Keratinocyte (primary cell): ENCODE measurements at regions not wholly inside any gene's neighbourhood (a gene's known extent, or its start where the extent isn't known, plus 50 kb on each side); places are given as distances from the start of the nearest gene placed in this dataset.

Experiments used
- DNase-seq: peaks from one replicate; pipeline ENCODE4 v3.0.0-alpha.2; 2011; ENCODE audit warnings: low read depth, missing footprints, low spot score
- FAIRE-seq: peaks from 2 replicates; lab custom pipeline; 2011; peaks lifted over from hg19 to GRCh38; lab: Jason Lieb, UNC
- H2AFZ ChIP-seq: 2 replicates; pipeline ENCODE4 v1.6.0; 2012; ENCODE audit warnings: low read length, control low read depth, inconsistent platforms; ENCODE audit not compliant: control insufficient read depth
- H3K27ac ChIP-seq: 2 replicates; pipeline ENCODE4 v1.5.1; 2011; ENCODE audit warnings: low read length; ENCODE audit not compliant: control insufficient read depth, insufficient read depth
- H3K27me3 ChIP-seq: 3 replicates; pipeline ENCODE4 v1.6.0; 2011; ENCODE audit warnings: low read length; ENCODE audit not compliant: control insufficient read depth, insufficient read depth; ENCODE audit errors: extremely low read depth
- H3K36me3 ChIP-seq, 2 experiments: 2 replicates in 1 of 2; 3 replicates in 1 of 2; pipeline ENCODE4 v1.5.1; 2011; ENCODE audit warnings: low read length in 2 of 2, mild to moderate bottlenecking in 1 of 2; ENCODE audit not compliant: control insufficient read depth in 2 of 2, insufficient read depth in 2 of 2; ENCODE audit errors: extremely low read depth in 1 of 2
- H3K4me1 ChIP-seq: 3 replicates; pipeline ENCODE4 v1.5.1; 2011; ENCODE audit warnings: low read length; ENCODE audit not compliant: control insufficient read depth, insufficient read depth; ENCODE audit errors: extremely low read depth
- H3K4me2 ChIP-seq: 3 replicates; pipeline ENCODE4 v1.6.0; 2011; ENCODE audit warnings: low read depth, low read length; ENCODE audit not compliant: control insufficient read depth, insufficient read depth; ENCODE audit errors: extremely low read depth
- H3K4me3 ChIP-seq, 3 experiments: fragments of 200-600 bp in 1 of 3; sonication (generic) in 1 of 3; 2 replicates in 2 of 3; 3 replicates in 1 of 3; pipeline ENCODE4 v1.5.1; 2011 to 2016; ENCODE audit warnings: low read length in 3 of 3, mild to moderate bottlenecking in 3 of 3, control low read depth in 2 of 3, inconsistent platforms in 1 of 3, low read depth in 1 of 3, mixed read lengths in 1 of 3, mixed run types in 1 of 3, moderate library complexity in 1 of 3; ENCODE audit not compliant: control insufficient read depth in 2 of 3, insufficient read depth in 2 of 3; ENCODE audit errors: extremely low read depth in 1 of 3
- H3K79me2 ChIP-seq: 2 replicates; pipeline ENCODE4 v1.6.0; 2012; ENCODE audit warnings: low read length; ENCODE audit not compliant: control insufficient read depth, insufficient read depth
- H3K9ac ChIP-seq: 3 replicates; pipeline ENCODE4 v1.6.0; 2011; ENCODE audit warnings: low read length; ENCODE audit not compliant: control insufficient read depth, insufficient read depth; ENCODE audit errors: extremely low read depth
- H3K9me1 ChIP-seq: 3 replicates; pipeline ENCODE4 v1.6.0; 2011; ENCODE audit warnings: low read length; ENCODE audit not compliant: control insufficient read depth, insufficient read depth; ENCODE audit errors: extremely low read depth
- H3K9me3 ChIP-seq: 2 replicates; pipeline ENCODE4 v1.5.1; 2012; ENCODE audit warnings: low read depth, low read length; ENCODE audit not compliant: control insufficient read depth
- H4K20me1 ChIP-seq: 3 replicates; pipeline ENCODE4 v1.6.0; 2011; ENCODE audit warnings: low read length; ENCODE audit not compliant: control insufficient read depth, insufficient read depth; ENCODE audit errors: extremely low read depth
- EZH2 ChIP-seq: IDR thresholded peaks from one replicate; pipeline ENCODE4 v1.6.1; 2012; ENCODE audit warnings: inconsistent platforms, mild to moderate bottlenecking, low read length, moderate library complexity
- dilution Hi-C: fragments of 300-500 bp; cut with MboI; formaldehyde crosslinking; loops from one replicate; pipeline ENCODE4 v1.7.0; 2020; ENCODE audit warnings: low sequenced_read_pairs; ENCODE audit not compliant: extremely low pct_ligation_motif_present
- TF ChIP-seq, protein P1 (sequence below), 3 experiments: IDR thresholded peaks in 1 of 3; conservative IDR thresholded peaks in 1 of 3; optimal IDR thresholded peaks in 1 of 3; 2 replicates in 2 of 3; 3 replicates in 1 of 3; pipeline versions ENCODE3 to v1.5.1; 2011; ENCODE audit warnings: low read length in 3 of 3, mild to moderate bottlenecking in 3 of 3, moderate library complexity in 2 of 3, control low read depth in 1 of 3, inconsistent platforms in 1 of 3; ENCODE audit not compliant: insufficient read depth in 2 of 3; ENCODE audit errors: extremely low read depth in 1 of 3

DNA sequence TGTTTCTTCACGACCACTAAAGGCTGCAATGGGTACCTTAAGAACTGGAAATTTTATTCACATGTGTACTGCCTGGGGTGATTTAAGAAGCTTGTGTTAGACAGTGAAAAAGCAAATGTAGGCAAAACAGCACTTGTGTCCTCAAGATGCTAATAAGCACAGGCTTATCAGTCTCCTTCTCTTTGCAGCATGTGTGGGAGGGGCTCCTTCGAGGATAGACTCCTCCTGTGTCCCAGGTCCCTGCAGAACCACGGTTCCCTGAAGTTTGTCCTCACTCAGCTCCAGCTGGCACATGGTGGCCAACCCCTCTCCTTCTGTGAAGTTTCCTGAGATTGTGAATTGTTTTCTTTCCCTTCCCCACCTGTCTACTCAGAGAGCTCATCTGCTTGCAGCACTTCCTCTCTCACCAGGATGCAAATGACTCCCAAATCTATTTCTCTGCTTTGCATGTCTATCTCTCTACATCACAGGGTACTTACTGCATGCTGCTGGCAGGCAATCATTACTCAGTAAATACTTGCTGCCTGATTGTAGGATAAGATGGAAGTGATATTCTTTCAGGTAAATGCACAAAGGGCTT is 589.6 kb upstream of the KLHL29 start:
- TF ChIP-seq, protein P1, sequence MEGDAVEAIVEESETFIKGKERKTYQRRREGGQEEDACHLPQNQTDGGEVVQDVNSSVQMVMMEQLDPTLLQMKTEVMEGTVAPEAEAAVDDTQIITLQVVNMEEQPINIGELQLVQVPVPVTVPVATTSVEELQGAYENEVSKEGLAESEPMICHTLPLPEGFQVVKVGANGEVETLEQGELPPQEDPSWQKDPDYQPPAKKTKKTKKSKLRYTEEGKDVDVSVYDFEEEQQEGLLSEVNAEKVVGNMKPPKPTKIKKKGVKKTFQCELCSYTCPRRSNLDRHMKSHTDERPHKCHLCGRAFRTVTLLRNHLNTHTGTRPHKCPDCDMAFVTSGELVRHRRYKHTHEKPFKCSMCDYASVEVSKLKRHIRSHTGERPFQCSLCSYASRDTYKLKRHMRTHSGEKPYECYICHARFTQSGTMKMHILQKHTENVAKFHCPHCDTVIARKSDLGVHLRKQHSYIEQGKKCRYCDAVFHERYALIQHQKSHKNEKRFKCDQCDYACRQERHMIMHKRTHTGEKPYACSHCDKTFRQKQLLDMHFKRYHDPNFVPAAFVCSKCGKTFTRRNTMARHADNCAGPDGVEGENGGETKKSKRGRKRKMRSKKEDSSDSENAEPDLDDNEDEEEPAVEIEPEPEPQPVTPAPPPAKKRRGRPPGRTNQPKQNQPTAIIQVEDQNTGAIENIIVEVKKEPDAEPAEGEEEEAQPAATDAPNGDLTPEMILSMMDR (optimal IDR thresholded peaks at IDR 0.05 in 1 of 3, IDR thresholded peaks at IDR 0.05 in 1 of 3, conservative IDR thresholded peaks at IDR 0.05 in 1 of 3; ENCODE audit: extremely low read depth in 1 of 3, insufficient read depth in 2 of 3, low read length in 3 of 3), result no peak
- no peak for TF ChIP-seq EZH2
- no peaks in the 10 kb centered on the region for H3K4me1 ChIP-seq
- no peak overlapping the region for H3K27ac ChIP-seq
- no peak for FAIRE-seq
- H3K9me1 ChIP-seq, result no peaks in the 10 kb centered on the region
- H3K4me2 ChIP-seq, result no peak overlapping the region
- no peak overlapping the region for H2AFZ ChIP-seq
- no peak for DNase-seq
- H3K79me2 ChIP-seq, result no peaks in the 10 kb centered on the region
- no peaks in the 10 kb centered on the region for H4K20me1 ChIP-seq
- no peaks in the 10 kb centered on the region for H3K9me3 ChIP-seq
- H3K27me3 ChIP-seq, result no peaks in the 10 kb centered on the region
- H3K9ac ChIP-seq, result no peak overlapping the region
- H3K36me3 ChIP-seq, result no peaks in the 10 kb centered on the region
- no peak overlapping the region for H3K4me3 ChIP-seq
- dilution Hi-C loops, result no loop called here

DNA sequence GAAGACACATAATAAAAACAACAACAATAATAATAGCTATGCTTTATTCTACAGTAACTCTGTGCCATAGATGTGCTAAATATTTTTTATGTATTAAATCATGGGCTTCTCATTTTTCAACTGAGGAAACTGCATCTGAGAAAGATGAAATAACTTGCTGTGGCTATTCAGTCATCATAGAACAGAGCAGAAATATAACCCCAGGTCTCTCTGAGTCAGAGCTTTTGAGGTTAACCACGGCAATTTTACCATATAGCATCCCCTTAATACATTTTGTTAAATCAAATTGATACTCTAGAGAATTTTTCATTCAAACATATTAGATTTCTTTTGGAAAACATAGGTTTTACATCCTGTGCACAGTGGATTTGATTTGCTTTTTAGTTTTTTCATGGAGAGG is 586.6 kb upstream of the KLHL29 start:
- dilution Hi-C loops, result no loop called here
- Histone ChIP-seq H3K9ac (no peak overlapping the region), H3K9me1 (no peaks in the 10 kb centered on the region), H3K9me3 (no peaks in the 10 kb centered on the region), H3K4me2 (no peak overlapping the region), H2AFZ (no peak overlapping the region), H3K27me3 (no peaks in the 10 kb centered on the region), H3K4me1 (no peaks in the 10 kb centered on the region), H3K36me3 (no peaks in the 10 kb centered on the region), H3K27ac (no peak overlapping the region), H3K79me2 (no peaks in the 10 kb centered on the region), H3K4me3 (no peak overlapping the region), H4K20me1 (no peaks in the 10 kb centered on the region)
- TF ChIP-seq EZH2, result no peak
- TF ChIP-seq, protein P1 (optimal IDR thresholded peaks at IDR 0.05 in 1 of 3, IDR thresholded peaks at IDR 0.05 in 1 of 3, conservative IDR thresholded peaks at IDR 0.05 in 1 of 3; ENCODE audit: extremely low read depth in 1 of 3, insufficient read depth in 2 of 3, low read length in 3 of 3), result no peak
- FAIRE-seq, result no peak
- DNase-seq, result no peak
